ENCODE measurements at regions not wholly inside any gene's neighbourhood (a gene's known extent, or its start where the extent isn't known, plus 50 kb on each side); places are given as distances from the start of the nearest gene placed in this dataset.

DNA sequence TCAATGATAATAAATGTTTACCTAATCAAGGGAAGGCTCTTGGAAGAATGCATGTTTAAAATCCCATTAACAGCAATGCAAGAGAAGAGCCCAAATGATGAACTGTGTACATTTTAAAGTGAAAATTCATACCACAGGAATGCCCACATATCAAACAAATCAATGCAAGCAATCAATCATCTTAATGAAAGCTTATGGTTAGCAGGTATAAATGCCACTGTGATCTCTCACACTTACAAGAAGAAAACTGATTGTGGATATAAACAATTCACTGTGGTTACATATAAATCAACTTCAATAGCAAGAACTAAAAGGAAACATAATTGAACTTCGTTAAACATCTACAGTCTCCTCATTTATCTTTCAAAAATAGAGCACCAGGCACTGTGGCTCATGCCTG lies 161.0 kb upstream of the RORB start:
- no peak for DNase-seq (ENCODE audit: low read depth)
- H3K4me3 ChIP-seq (ENCODE audit: control insufficient read depth, low read depth, low read length) = no peak overlapping the region
- TF ChIP-seq CTCF (conservative IDR thresholded peaks at IDR 0.05; ENCODE audit: control insufficient read depth, insufficient read depth, low read depth, low read length) = no peak

DNA sequence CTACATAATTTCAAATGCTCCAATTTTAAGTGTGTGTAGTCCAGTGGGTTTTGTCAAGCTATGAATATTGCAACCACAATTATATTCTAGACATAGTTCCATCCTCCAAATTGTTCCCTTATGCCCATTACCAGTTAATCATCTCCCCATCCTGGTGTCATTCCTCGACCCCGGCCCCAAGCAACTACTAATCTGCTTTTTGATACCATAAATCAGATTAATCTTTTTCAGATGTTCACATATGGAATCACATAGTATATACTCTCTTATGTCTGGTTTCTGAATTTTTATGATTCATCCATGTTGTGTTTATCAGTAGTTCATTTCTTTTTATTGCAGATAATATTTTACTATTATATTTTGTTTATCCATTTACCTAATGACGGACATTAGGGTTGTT lies 148.4 kb upstream of the RORB start:
- DNase-seq (ENCODE audit: low read depth) = no peak
- TF ChIP-seq CTCF (conservative IDR thresholded peaks at IDR 0.05; ENCODE audit: control insufficient read depth, insufficient read depth, low read depth, low read length) = no peak
- H3K4me3 ChIP-seq (ENCODE audit: control insufficient read depth, low read depth, low read length) = no peak overlapping the region

- no peak for DNase-seq (ENCODE audit: low read depth)
- no peak for TF ChIP-seq CTCF (conservative IDR thresholded peaks at IDR 0.05; ENCODE audit: control insufficient read depth, insufficient read depth, low read depth, low read length)
- no peak overlapping the region for H3K4me3 ChIP-seq (ENCODE audit: control insufficient read depth, low read depth, low read length)
Measured at GRCh38 chr9:74355107-74355506, 142.0 kb upstream of the RORB start.

- no peak for TF ChIP-seq CTCF (conservative IDR thresholded peaks at IDR 0.05; ENCODE audit: control insufficient read depth, insufficient read depth, low read depth, low read length)
- no peak for DNase-seq (ENCODE audit: low read depth)
- H3K4me3 ChIP-seq (ENCODE audit: control insufficient read depth, low read depth, low read length) = no peak overlapping the region
Measured at GRCh38 chr9:74357577-74357976, 139.6 kb upstream of the RORB start.

GRCh38 chr9:74358959-74359358 lies 138.2 kb upstream of the RORB start:
- no peak overlapping the region for H3K4me3 ChIP-seq (ENCODE audit: control insufficient read depth, low read depth, low read length)
- TF ChIP-seq CTCF (conservative IDR thresholded peaks at IDR 0.05; ENCODE audit: control insufficient read depth, insufficient read depth, low read depth, low read length) = no peak
- no peak for DNase-seq (ENCODE audit: low read depth)

DNA sequence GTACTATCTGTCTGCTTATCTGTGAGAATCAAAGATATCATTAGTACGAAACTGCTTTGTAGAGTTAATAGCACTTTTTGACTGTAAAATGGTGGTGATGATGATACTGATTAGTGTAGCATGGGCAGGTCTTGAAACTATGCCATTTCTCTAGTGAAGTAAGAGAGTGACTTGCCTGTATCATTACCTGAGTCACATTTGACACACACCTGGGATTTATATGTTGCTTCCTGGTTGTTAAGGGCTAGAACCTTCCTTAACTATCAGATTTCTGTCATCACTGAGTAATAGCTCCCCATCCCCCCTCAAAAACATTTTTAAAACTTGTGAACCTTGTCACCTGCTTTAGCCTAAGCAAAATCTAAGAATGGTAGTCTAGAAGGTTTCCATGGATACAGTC lies 135.6 kb upstream of the RORB start:
- no peak overlapping the region for H3K4me3 ChIP-seq (ENCODE audit: control insufficient read depth, low read depth, low read length)
- no peak for TF ChIP-seq CTCF (conservative IDR thresholded peaks at IDR 0.05; ENCODE audit: control insufficient read depth, insufficient read depth, low read depth, low read length)
- no peak for DNase-seq (ENCODE audit: low read depth)

DNA sequence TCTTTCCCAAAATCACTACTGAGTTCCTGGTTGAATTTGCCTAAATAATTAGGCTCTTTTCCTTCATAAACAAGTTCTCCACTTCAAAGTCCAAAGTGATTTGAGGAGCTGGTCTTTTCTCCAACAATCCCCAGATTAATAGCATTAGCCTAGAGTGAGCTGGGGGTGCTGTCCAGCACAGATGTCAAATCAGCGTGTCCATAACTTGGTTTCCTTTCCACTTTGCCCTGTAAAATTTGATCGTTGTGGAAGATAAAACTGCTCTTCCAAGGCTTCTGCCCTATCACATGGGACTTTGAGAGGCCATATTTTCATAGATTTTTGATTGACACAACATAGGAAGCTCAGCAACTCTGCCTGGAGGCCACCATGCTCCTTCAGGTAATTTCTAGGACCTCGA lies 134.7 kb upstream of the RORB start:
- DNase-seq (ENCODE audit: low read depth) = no peak
- no peak for TF ChIP-seq CTCF (conservative IDR thresholded peaks at IDR 0.05; ENCODE audit: control insufficient read depth, insufficient read depth, low read depth, low read length)
- no peak overlapping the region for H3K4me3 ChIP-seq (ENCODE audit: control insufficient read depth, low read depth, low read length)
